CD4-positive, alpha-beta T cell treated with Interleukin-17A for 1 hour (primary cell): ENCODE measurements at regions not wholly inside any gene's neighbourhood (a gene's known extent, or its start where the extent isn't known, plus 50 kb on each side); places are given as distances from the start of the nearest gene placed in this dataset.
"Not testable (repeated sequence)": the region's sequence is repeated elsewhere in the genome, so short reads cannot be mapped to it uniquely, and the experiment has no call there.

Source experiments
- DNase-seq: peaks from one replicate; pipeline ENCODE4 v3.0.0-alpha.2; 2020

GRCh38 chr20:53855733-53856132 is 214.7 kb downstream of the BCAS1 start:
- no peak for DNase-seq

- DNase-seq: not testable (repeated sequence)
Measured at GRCh38 chr20:53854609-53854926, 215.8 kb downstream of the BCAS1 start.

GRCh38 chr20:53853111-53853713 is 217.2 kb downstream of the BCAS1 start:
- no peak for DNase-seq

GRCh38 chr20:53852691-53853090 is 217.7 kb downstream of the BCAS1 start:
- DNase-seq: no peak

- no peak for DNase-seq
Measured at GRCh38 chr20:53852014-53852413, 218.4 kb downstream of the BCAS1 start.

GRCh38 chr20:53850319-53850718 is 220.1 kb downstream of the BCAS1 start:
- no peak for DNase-seq

GRCh38 chr20:53849471-53850059 is 220.8 kb downstream of the BCAS1 start:
- no peak for DNase-seq

- no peak for DNase-seq
Measured at GRCh38 chr20:53848304-53848703, 222.1 kb downstream of the BCAS1 start.

- no peak for DNase-seq
Measured at GRCh38 chr20:53847837-53848170, 222.6 kb downstream of the BCAS1 start.

- peak; percentile 34 for DNase-seq
Measured at GRCh38 chr20:53847139-53847836, 223.1 kb downstream of the BCAS1 start.

GRCh38 chr20:53846640-53847039 is 223.8 kb downstream of the BCAS1 start:
- no peak for DNase-seq

GRCh38 chr20:53845980-53846379 is 224.4 kb downstream of the BCAS1 start:
- DNase-seq: no peak

GRCh38 chr20:53844259-53844658 is 226.1 kb downstream of the BCAS1 start:
- DNase-seq: no peak

GRCh38 chr20:53843645-53844044 is 226.7 kb downstream of the BCAS1 start:
- no peak for DNase-seq

- DNase-seq: peak; percentile 62
Measured at GRCh38 chr20:53842301-53843099, 227.9 kb downstream of the BCAS1 start.

- no peak for DNase-seq
Measured at GRCh38 chr20:53841741-53842140, 228.7 kb downstream of the BCAS1 start.

GRCh38 chr20:53840532-53840931 is 229.9 kb downstream of the BCAS1 start:
- no peak for DNase-seq

GRCh38 chr20:53839423-53840176 is 230.8 kb downstream of the BCAS1 start:
- DNase-seq: peak; percentile 76

- no peak for DNase-seq
Measured at GRCh38 chr20:53838311-53838868, 232.0 kb downstream of the BCAS1 start.

- no peak for DNase-seq
Measured at GRCh38 chr20:53837126-53837826, 233.1 kb downstream of the BCAS1 start.

- no peak for DNase-seq
Measured at GRCh38 chr20:53834749-53835148, 235.6 kb downstream of the BCAS1 start.

GRCh38 chr20:53834062-53834442 is 236.3 kb downstream of the BCAS1 start:
- DNase-seq: no peak
